ENCODE measurements at regions not wholly inside any gene's neighbourhood (a gene's known extent, or its start where the extent isn't known, plus 50 kb on each side); places are given as distances from the start of the nearest gene placed in this dataset.

- no peak for DNase-seq
Measured at GRCh38 chr5:135203019-135203418, 169.0 kb upstream of the PITX1 start.

GRCh38 chr5:135199919-135200318, 165.9 kb upstream of the PITX1 start:
- no peak for DNase-seq

GRCh38 chr5:135196483-135196882, 162.5 kb upstream of the PITX1 start:
- no peak for DNase-seq

GRCh38 chr5:135195270-135195608, 161.2 kb upstream of the PITX1 start:
- DNase-seq = no peak

GRCh38 chr5:135194573-135195269, 160.7 kb upstream of the PITX1 start:
- no peak for DNase-seq

GRCh38 chr5:135194126-135194488, 160.1 kb upstream of the PITX1 start:
- no peak for DNase-seq

GRCh38 chr5:135193213-135194125, 159.4 kb upstream of the PITX1 start:
- no peak for DNase-seq

GRCh38 chr5:135192351-135192750, 158.3 kb upstream of the PITX1 start:
- no peak for DNase-seq

- peak; percentile 92 for DNase-seq
Measured at GRCh38 chr5:135191084-135191826, 157.2 kb upstream of the PITX1 start.

GRCh38 chr5:135190416-135191083, 156.5 kb upstream of the PITX1 start:
- peak; percentile 63 for DNase-seq

- no peak for DNase-seq
Measured at GRCh38 chr5:135189024-135189423, 155.0 kb upstream of the PITX1 start.

GRCh38 chr5:135188233-135188914, 154.3 kb upstream of the PITX1 start:
- no peak for DNase-seq

GRCh38 chr5:135186662-135187522, 152.9 kb upstream of the PITX1 start:
- DNase-seq = no peak

- DNase-seq = peak; percentile 88
Measured at GRCh38 chr5:135185481-135186065, 151.5 kb upstream of the PITX1 start.

- no peak for DNase-seq
Measured at GRCh38 chr5:135184646-135185045, 150.6 kb upstream of the PITX1 start.

- DNase-seq = no peak
Measured at GRCh38 chr5:135183464-135183863, 149.4 kb upstream of the PITX1 start.

- no peak for DNase-seq
Measured at GRCh38 chr5:135182675-135183074, 148.6 kb upstream of the PITX1 start.

- no peak for DNase-seq
Measured at GRCh38 chr5:135181653-135182052, 147.6 kb upstream of the PITX1 start.

- no peak for DNase-seq
Measured at GRCh38 chr5:135179308-135179980, 145.4 kb upstream of the PITX1 start.

Measured in tongue (tissue), 1 donor.